ENCODE measurements at regions not wholly inside any gene's neighbourhood (a gene's known extent, or its start where the extent isn't known, plus 50 kb on each side); places are given as distances from the start of the nearest gene placed in this dataset.

DNA sequence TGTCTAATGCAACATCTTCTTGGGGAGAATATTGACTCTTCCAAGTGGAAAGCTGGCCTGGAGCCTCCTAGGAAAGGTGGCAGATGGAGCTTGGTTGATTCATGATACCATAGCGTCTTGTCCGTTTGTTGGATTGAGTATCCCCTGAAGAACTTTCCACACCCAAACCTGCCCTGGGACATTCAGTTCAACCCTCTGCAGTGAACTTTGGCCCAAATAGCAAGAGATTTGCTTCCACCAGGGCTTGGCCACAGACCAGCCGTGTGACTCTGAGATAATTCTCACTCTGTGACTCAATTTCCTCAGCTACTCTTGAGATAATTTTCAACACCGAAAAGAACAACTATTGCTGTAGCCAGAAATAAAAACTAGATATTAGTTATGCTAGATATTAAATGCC is 108.0 kb upstream of the RAD23B start:
- no peaks in the 10 kb centered on the region for H3K36me3 Mint-ChIP-seq (ENCODE audit: low read depth)
- H3K27me3 Mint-ChIP-seq (ENCODE audit: low read depth), result no peaks in the 10 kb centered on the region
- H3K27ac Mint-ChIP-seq (ENCODE audit: unreplicated experiment), result peak overlapping the region; percentile 49
- H3K9me3 Mint-ChIP-seq (ENCODE audit: low read depth), result no peaks in the 10 kb centered on the region
- no peak overlapping the region for H3K4me3 Mint-ChIP-seq (ENCODE audit: unreplicated experiment)
- TF ChIP-seq, protein P1, sequence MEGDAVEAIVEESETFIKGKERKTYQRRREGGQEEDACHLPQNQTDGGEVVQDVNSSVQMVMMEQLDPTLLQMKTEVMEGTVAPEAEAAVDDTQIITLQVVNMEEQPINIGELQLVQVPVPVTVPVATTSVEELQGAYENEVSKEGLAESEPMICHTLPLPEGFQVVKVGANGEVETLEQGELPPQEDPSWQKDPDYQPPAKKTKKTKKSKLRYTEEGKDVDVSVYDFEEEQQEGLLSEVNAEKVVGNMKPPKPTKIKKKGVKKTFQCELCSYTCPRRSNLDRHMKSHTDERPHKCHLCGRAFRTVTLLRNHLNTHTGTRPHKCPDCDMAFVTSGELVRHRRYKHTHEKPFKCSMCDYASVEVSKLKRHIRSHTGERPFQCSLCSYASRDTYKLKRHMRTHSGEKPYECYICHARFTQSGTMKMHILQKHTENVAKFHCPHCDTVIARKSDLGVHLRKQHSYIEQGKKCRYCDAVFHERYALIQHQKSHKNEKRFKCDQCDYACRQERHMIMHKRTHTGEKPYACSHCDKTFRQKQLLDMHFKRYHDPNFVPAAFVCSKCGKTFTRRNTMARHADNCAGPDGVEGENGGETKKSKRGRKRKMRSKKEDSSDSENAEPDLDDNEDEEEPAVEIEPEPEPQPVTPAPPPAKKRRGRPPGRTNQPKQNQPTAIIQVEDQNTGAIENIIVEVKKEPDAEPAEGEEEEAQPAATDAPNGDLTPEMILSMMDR (IDR thresholded peaks at IDR 0.05), result no peak
- H3K4me1 Mint-ChIP-seq (ENCODE audit: low read depth), result peaks cover 41% of the 10 kb centered on the region
- no peak for DNase-seq (ENCODE audit: low spot score)

GRCh38 chr9:107175816-107176435 is 107.2 kb upstream of the RAD23B start:
- TF ChIP-seq, protein P1 (IDR thresholded peaks at IDR 0.05), result no peak
- H3K4me1 Mint-ChIP-seq (ENCODE audit: low read depth), result peaks cover 41% of the 10 kb centered on the region
- no peaks in the 10 kb centered on the region for H3K27me3 Mint-ChIP-seq (ENCODE audit: low read depth)
- H3K36me3 Mint-ChIP-seq (ENCODE audit: low read depth), result no peaks in the 10 kb centered on the region
- no peaks in the 10 kb centered on the region for H3K9me3 Mint-ChIP-seq (ENCODE audit: low read depth)
- H3K27ac Mint-ChIP-seq (ENCODE audit: unreplicated experiment), result peak overlapping the region; percentile 43
- DNase-seq (ENCODE audit: low spot score), result no peak
- H3K4me3 Mint-ChIP-seq (ENCODE audit: unreplicated experiment), result no peak overlapping the region

GRCh38 chr9:107176436-107177151 is 106.5 kb upstream of the RAD23B start:
- H3K27ac Mint-ChIP-seq (ENCODE audit: unreplicated experiment), result peak overlapping the region; percentile 70
- no peak overlapping the region for H3K4me3 Mint-ChIP-seq (ENCODE audit: unreplicated experiment)
- H3K36me3 Mint-ChIP-seq (ENCODE audit: low read depth), result no peaks in the 10 kb centered on the region
- peaks cover 41% of the 10 kb centered on the region for H3K4me1 Mint-ChIP-seq (ENCODE audit: low read depth)
- H3K9me3 Mint-ChIP-seq (ENCODE audit: low read depth), result no peaks in the 10 kb centered on the region
- no peak for DNase-seq (ENCODE audit: low spot score)
- no peaks in the 10 kb centered on the region for H3K27me3 Mint-ChIP-seq (ENCODE audit: low read depth)
- TF ChIP-seq, protein P1 (IDR thresholded peaks at IDR 0.05), result no peak

DNA sequence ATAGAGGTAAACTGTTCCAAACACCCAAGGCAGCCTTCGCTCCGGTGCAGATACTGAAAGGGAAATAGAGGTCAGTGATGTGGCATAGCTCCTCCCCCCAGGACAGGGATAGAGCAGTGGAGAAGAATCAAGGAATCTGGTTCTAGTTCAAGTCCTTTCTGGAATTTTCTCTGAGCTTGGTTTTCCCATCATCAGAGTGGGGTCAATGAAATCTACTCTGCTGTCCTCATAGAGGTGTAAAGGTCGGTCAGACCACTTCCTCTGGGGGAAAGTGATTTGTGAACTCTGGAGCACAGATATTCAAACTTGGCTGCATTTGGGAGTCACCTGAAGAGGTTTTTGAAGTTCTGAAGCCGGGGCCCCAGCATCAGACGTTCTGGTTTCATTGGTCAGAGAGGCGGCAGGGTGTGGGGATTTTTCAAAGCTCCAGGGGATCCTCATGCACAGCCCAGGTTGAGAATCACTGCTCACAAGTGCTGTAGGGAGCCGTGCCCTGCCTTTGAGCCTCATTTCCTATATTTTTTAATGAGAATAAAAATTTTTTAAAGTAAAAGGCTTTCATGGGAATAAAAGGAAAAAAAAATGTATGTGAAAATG is 105.7 kb upstream of the RAD23B start:
- H3K4me3 Mint-ChIP-seq (ENCODE audit: unreplicated experiment), result no peak overlapping the region
- H3K4me1 Mint-ChIP-seq (ENCODE audit: low read depth), result peaks cover 40% of the 10 kb centered on the region
- no peak for DNase-seq (ENCODE audit: low spot score)
- H3K36me3 Mint-ChIP-seq (ENCODE audit: low read depth), result peaks cover 1% of the 10 kb centered on the region
- H3K9me3 Mint-ChIP-seq (ENCODE audit: low read depth), result peaks cover 2% of the 10 kb centered on the region
- peak overlapping the region; percentile 70 for H3K27ac Mint-ChIP-seq (ENCODE audit: unreplicated experiment)
- no peaks in the 10 kb centered on the region for H3K27me3 Mint-ChIP-seq (ENCODE audit: low read depth)
- TF ChIP-seq, protein P1 (IDR thresholded peaks at IDR 0.05), result no peak

- peaks cover 3% of the 10 kb centered on the region for H3K36me3 Mint-ChIP-seq (ENCODE audit: low read depth)
- H3K27me3 Mint-ChIP-seq (ENCODE audit: low read depth), result no peaks in the 10 kb centered on the region
- TF ChIP-seq, protein P1 (IDR thresholded peaks at IDR 0.05), result no peak
- no peak overlapping the region for H3K27ac Mint-ChIP-seq (ENCODE audit: unreplicated experiment)
- H3K4me3 Mint-ChIP-seq (ENCODE audit: unreplicated experiment), result no peak overlapping the region
- peaks cover 4% of the 10 kb centered on the region for H3K9me3 Mint-ChIP-seq (ENCODE audit: low read depth)
- DNase-seq (ENCODE audit: low spot score), result no peak
- H3K4me1 Mint-ChIP-seq (ENCODE audit: low read depth), result peaks cover 37% of the 10 kb centered on the region
Measured at GRCh38 chr9:107177857-107178256, 105.2 kb upstream of the RAD23B start.

Measured in chondrocyte (in vitro differentiated cells).